ENCODE measurements at regions not wholly inside any gene's neighbourhood (a gene's known extent, or its start where the extent isn't known, plus 50 kb on each side); places are given as distances from the start of the nearest gene placed in this dataset.

DNA sequence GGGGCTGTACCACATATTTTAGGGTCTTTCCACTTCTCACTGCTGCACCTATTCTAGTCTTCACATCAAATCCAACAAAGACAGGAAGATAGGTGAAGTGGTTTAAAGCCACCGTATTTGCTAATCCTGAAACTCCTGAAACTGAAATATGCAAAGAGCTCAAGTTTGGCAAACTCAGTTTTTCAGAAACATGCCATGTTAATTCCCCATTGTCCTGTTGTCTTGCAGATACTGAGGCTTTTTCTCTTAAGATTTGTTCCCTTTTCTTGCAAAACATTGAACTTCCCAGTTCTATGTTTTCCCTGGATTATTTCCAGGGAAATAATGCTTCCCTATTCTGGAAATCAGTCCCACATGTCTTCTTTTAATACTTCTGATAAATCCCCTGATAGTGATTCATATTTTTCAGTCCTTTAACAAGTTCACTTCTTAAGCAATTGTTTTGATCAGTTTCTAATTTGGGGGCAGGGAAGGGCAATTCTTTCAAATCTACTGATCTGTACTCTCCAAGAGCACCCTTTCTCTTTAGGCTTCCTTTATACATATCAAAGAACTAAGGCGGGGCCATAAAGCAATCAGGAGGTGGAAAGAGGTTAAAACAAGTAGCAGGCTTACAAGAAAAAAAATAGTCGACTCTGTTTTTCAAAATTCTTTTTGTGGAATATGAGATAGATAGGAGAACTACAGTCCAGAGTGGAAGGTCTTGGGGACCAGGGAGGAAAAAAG is 648.5 kb downstream of the BNC2 start:
- TF ChIP-seq, protein P1, sequence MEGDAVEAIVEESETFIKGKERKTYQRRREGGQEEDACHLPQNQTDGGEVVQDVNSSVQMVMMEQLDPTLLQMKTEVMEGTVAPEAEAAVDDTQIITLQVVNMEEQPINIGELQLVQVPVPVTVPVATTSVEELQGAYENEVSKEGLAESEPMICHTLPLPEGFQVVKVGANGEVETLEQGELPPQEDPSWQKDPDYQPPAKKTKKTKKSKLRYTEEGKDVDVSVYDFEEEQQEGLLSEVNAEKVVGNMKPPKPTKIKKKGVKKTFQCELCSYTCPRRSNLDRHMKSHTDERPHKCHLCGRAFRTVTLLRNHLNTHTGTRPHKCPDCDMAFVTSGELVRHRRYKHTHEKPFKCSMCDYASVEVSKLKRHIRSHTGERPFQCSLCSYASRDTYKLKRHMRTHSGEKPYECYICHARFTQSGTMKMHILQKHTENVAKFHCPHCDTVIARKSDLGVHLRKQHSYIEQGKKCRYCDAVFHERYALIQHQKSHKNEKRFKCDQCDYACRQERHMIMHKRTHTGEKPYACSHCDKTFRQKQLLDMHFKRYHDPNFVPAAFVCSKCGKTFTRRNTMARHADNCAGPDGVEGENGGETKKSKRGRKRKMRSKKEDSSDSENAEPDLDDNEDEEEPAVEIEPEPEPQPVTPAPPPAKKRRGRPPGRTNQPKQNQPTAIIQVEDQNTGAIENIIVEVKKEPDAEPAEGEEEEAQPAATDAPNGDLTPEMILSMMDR (IDR thresholded peaks at IDR 0.05; ENCODE audit: control extremely low read depth, extremely low read depth, low read depth, missing control alignments): no peak
- ChIA-PET CTCF (interaction anchor here (1.4 kb wide), 1 partner anchor 32 kb away, joined by 3 read pairs; no protein-coding TSS in a partner anchor), POLR2A (no interaction called here)
- no peak for DNase-seq (ENCODE audit: extremely low spot score)

DNA sequence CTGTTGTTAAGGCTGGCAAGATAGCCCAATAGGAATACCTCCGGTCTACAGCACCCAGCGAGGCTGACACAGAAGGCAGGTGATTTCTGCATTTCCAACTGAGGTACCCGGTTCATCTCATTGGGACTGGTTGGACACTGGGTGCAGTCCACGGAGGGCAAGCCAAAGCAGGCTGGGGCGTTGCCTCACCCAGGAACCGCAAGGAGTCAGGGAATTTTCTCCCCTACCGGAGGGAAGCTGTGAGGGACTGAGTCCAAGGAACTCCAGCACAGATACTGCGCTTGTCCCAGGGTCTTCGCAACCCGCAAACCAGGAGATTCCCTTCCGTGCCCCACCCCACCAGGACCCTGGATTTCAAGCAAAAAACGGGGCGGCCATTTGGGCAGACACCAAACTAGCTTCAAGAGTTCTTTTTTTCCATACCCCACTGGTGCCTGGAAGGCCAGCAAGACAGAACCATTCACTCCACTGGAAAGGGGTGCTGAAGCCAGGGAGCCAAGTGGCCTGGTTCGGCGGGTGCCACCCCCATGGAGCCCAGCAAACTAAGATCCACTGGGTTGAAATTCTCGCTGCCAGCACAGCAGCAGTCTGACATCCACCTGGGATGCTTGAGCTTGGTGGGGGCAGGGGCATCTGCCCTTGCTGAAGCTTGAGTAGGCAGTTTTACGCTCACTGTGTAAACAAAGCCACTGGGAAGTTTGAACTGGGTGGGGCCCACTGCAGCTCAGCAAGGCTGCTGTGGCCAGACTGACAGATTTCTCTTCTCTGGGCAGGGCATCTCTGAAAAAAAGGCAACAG is 647.2 kb downstream of the BNC2 start:
- ChIA-PET CTCF (no interaction called here), POLR2A (no interaction called here)
- DNase-seq (ENCODE audit: extremely low spot score): no peak
- TF ChIP-seq, protein P1 (IDR thresholded peaks at IDR 0.05; ENCODE audit: control extremely low read depth, extremely low read depth, low read depth, missing control alignments): no peak

DNA sequence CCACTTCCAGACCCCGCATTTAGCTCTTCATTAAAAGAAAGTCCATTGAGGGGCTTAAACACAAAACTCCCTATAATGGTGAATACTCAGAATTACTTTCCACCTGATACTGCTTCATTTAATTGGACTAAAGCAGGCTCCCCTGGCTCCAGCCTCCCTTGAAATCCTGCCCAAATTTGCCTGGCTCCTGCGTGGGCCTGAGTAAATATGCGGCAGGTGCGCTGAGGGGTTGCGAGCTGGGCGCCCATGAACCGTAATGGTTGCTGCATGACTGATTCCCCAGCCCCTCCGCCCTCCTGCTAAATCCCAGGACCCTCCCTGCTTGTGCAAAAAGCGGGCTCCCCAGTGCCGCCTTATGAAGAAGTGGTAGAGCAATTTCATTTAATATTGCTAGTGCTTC is 639.7 kb downstream of the BNC2 start:
- TF ChIP-seq, protein P1 (IDR thresholded peaks at IDR 0.05; ENCODE audit: control extremely low read depth, extremely low read depth, low read depth, missing control alignments): no peak
- ChIA-PET POLR2A (no interaction called here), CTCF (no interaction called here)
- no peak for DNase-seq (ENCODE audit: extremely low spot score)

DNA sequence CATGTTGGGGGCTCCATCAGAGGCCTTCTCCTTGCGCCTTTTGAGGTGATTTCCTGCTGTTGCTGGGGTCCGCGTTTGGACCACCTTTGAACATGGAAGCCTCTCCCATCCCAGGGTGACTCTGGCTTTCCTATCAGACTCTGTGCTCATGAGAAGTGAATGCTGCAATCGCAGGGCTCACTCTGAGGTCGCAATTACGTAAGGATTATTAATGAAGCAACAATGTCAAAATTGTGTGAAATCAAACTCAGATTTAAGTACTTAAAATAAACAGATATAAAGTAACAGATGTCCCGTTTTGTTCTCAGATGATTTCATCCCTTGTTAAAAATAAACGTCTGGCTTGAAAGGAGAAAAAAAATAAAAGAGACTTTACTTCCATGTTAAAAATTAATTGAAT is 634.2 kb downstream of the BNC2 start:
- ChIA-PET CTCF (no interaction called here), POLR2A (no interaction called here)
- DNase-seq (ENCODE audit: extremely low spot score): no peak
- TF ChIP-seq, protein P1 (IDR thresholded peaks at IDR 0.05; ENCODE audit: control extremely low read depth, extremely low read depth, low read depth, missing control alignments): no peak

DNA sequence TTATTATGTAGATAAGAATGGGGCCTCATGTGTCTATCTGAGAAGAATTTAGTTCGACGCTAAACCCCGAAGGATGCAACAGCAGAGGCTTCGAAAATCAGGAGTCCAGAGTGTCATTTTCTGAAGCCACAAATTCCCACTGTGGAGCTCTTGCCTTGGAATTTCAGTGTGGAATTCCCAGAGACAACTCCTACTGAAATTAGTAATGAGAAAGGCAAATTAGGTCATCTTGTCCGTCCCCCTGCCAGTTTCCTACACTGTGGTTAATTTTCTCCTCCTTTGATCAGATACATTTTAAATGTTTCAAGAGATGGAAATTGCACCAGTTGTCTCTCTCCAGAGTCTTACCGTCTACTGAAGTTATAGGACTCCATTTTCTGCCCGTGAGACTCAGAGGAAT is 633.6 kb downstream of the BNC2 start:
- no peak for DNase-seq (ENCODE audit: extremely low spot score)
- CTCF ChIA-PET: no interaction called here
- TF ChIP-seq, protein P1 (IDR thresholded peaks at IDR 0.05; ENCODE audit: control extremely low read depth, extremely low read depth, low read depth, missing control alignments): no peak
- POLR2A ChIA-PET: no interaction called here

DNA sequence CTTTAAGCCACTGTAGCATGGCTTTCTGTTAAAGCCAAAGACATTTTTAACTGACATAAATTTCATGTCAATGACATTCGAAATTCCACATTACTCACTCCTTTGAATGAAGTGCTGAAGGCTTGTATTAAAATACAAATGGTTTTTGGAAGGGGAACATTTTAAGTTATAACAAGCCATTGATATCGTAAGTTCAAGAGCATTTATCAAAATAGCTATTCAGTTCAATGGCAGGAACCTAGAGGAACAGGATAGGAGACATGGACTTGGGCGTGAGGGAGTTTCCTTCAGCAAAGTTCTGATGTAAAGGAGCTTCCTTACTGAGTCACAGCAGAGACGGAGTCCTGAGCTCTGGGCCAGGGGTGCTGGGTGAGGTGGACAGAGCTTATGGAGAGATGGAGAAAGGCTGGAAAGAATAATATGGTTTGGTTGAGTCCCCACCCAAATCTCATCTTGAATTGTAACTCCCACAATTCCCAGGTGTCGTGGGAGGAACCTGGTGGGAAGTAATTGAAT is 631.8 kb downstream of the BNC2 start:
- CTCF ChIA-PET: no interaction called here
- no peak for DNase-seq (ENCODE audit: extremely low spot score)
- POLR2A ChIA-PET: interaction anchor here (0.6 kb wide), 1 partner anchor 40 kb away, joined by 4 read pairs; no protein-coding TSS in a partner anchor
- TF ChIP-seq, protein P1 (IDR thresholded peaks at IDR 0.05; ENCODE audit: control extremely low read depth, extremely low read depth, low read depth, missing control alignments): no peak

All from GM10248 (cell line).